ENCODE measurements at regions not wholly inside any gene's neighbourhood (a gene's known extent, or its start where the extent isn't known, plus 50 kb on each side); places are given as distances from the start of the nearest gene placed in this dataset.
A peak's percentile ranks its signal among the peaks of the same experiment; 100 is the strongest.

- no peak for DNase-seq (ENCODE audit: extremely low read depth, insufficient read length)
- H3K27me3 ChIP-seq (replicated peaks; ENCODE audit: control insufficient read depth, insufficient read depth, low read length), result no peaks in the 10 kb centered on the region; the same call in 1 of the 2 replicates
Measured at GRCh38 chr9:93864032-93864431, 91.1 kb downstream of the BARX1 start.

GRCh38 chr9:93862877-93863545, 92.1 kb downstream of the BARX1 start:
- no peak overlapping the region for H3K4me3 ChIP-seq (replicated peaks; ENCODE audit: low read depth, low read length)
- no peak for DNase-seq (ENCODE audit: extremely low read depth, insufficient read length)
- H3K36me3 ChIP-seq (ENCODE audit: control insufficient read depth, insufficient read depth, low read length), result no peaks in the 10 kb centered on the region
- H3K27me3 ChIP-seq (replicated peaks; ENCODE audit: control insufficient read depth, insufficient read depth, low read length), result no peaks in the 10 kb centered on the region; the same call in 1 of the 2 replicates
- TF ChIP-seq CTCF (IDR thresholded peaks at IDR 0.05; ENCODE audit: insufficient read depth, low read length, poor library complexity, severe bottlenecking), result no peak

More at GRCh38 chr9:93864032-93864431, 91.1 kb downstream of the BARX1 start:
- TF ChIP-seq CTCF (IDR thresholded peaks at IDR 0.05; ENCODE audit: insufficient read depth, low read length, poor library complexity, severe bottlenecking), result no peak
- Histone ChIP-seq H3K36me3 (ENCODE audit: control insufficient read depth, insufficient read depth, low read length) (no peaks in the 10 kb centered on the region), H3K4me3 (replicated peaks; ENCODE audit: low read depth, low read length) (no peak overlapping the region)

- Histone ChIP-seq H3K36me3 (ENCODE audit: control insufficient read depth, insufficient read depth, low read length) (no peaks in the 10 kb centered on the region), H3K4me3 (replicated peaks; ENCODE audit: low read depth, low read length) (no peak overlapping the region), H3K27me3 (replicated peaks; ENCODE audit: control insufficient read depth, insufficient read depth, low read length) (no peaks in the 10 kb centered on the region; the same call in 1 of the 2 replicates)
- no peak for TF ChIP-seq CTCF (IDR thresholded peaks at IDR 0.05; ENCODE audit: insufficient read depth, low read length, poor library complexity, severe bottlenecking)
- no peak for DNase-seq (ENCODE audit: extremely low read depth, insufficient read length)
Measured at GRCh38 chr9:93861736-93862358, 93.3 kb downstream of the BARX1 start.

- no peak for TF ChIP-seq CTCF (IDR thresholded peaks at IDR 0.05; ENCODE audit: insufficient read depth, low read length, poor library complexity, severe bottlenecking)
- DNase-seq (ENCODE audit: extremely low read depth, insufficient read length), result no peak
- no peak overlapping the region for H3K4me3 ChIP-seq (replicated peaks; ENCODE audit: low read depth, low read length)
- no peaks in the 10 kb centered on the region for H3K36me3 ChIP-seq (ENCODE audit: control insufficient read depth, insufficient read depth, low read length)
- no peaks in the 10 kb centered on the region; the same call in 1 of the 2 replicates for H3K27me3 ChIP-seq (replicated peaks; ENCODE audit: control insufficient read depth, insufficient read depth, low read length)
Measured at GRCh38 chr9:93860694-93861658, 94.2 kb downstream of the BARX1 start.

GRCh38 chr9:93859431-93860215, 95.5 kb downstream of the BARX1 start:
- no peak for DNase-seq (ENCODE audit: extremely low read depth, insufficient read length)
- peak; percentile 24 for TF ChIP-seq CTCF (IDR thresholded peaks at IDR 0.05; ENCODE audit: insufficient read depth, low read length, poor library complexity, severe bottlenecking)
- no peaks in the 10 kb centered on the region; the same call in 1 of the 2 replicates for H3K27me3 ChIP-seq (replicated peaks; ENCODE audit: control insufficient read depth, insufficient read depth, low read length)
- no peaks in the 10 kb centered on the region for H3K36me3 ChIP-seq (ENCODE audit: control insufficient read depth, insufficient read depth, low read length)
- H3K4me3 ChIP-seq (replicated peaks; ENCODE audit: low read depth, low read length), result no peak overlapping the region
